ENCODE measurements at regions not wholly inside any gene's neighbourhood (a gene's known extent, or its start where the extent isn't known, plus 50 kb on each side); places are given as distances from the start of the nearest gene placed in this dataset.

DNA sequence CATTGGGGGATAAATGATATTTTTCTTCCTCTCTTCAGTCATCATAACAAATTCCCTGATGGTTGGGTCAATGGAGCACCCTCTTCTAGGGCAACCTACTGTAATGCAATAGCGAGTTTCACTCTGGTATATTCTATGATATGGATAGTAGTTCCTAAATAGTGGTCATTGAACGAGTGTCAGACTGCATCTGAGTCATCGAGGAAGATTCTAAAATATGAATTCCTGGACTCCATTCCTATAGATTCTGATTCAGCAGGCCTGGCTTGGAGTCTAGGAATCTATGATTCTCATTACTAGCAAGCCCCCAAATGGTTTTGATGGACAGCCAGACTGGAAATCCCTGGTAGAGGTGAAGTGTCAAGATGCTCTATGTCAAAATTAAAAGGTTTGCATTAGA lies 254.5 kb downstream of the BUB3 start:
- intact Hi-C loops (cut with DNase I; ENCODE audit: low total_unique reads): no loop called here
- no peak for TF ChIP-seq POLR2A (IDR thresholded peaks at IDR 0.05)
- TF ChIP-seq, protein P1, sequence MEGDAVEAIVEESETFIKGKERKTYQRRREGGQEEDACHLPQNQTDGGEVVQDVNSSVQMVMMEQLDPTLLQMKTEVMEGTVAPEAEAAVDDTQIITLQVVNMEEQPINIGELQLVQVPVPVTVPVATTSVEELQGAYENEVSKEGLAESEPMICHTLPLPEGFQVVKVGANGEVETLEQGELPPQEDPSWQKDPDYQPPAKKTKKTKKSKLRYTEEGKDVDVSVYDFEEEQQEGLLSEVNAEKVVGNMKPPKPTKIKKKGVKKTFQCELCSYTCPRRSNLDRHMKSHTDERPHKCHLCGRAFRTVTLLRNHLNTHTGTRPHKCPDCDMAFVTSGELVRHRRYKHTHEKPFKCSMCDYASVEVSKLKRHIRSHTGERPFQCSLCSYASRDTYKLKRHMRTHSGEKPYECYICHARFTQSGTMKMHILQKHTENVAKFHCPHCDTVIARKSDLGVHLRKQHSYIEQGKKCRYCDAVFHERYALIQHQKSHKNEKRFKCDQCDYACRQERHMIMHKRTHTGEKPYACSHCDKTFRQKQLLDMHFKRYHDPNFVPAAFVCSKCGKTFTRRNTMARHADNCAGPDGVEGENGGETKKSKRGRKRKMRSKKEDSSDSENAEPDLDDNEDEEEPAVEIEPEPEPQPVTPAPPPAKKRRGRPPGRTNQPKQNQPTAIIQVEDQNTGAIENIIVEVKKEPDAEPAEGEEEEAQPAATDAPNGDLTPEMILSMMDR (IDR thresholded peaks at IDR 0.05): no peak
- DNase-seq (ENCODE audit: low spot score in 2 of 2): no peak
- no peak overlapping the region for H3K4me3 ChIP-seq (ENCODE audit: low read depth, poor library complexity, severe bottlenecking)
- 76 to 87% methylated on average over 3 of the region's 3 CpGs for WGBS, 2 donors

DNA sequence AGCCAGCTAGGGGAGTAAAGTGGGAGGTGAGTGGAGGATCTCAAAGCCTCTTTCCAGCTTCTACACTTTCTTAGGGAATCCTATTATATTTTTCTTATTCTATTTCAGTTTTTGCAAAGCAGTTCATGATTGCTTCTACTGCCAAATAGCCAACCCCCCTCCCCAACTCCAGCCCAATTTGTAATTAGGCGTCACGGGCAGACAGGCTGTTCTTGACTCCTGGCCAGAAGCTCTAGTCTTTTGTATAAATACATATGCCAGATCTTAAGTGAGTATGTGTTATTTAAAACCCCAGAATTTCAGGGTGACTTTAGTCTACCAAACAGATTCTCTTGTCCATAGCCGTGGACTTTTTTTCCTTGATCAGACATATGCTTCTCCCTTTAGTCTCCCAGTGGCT lies 255.2 kb downstream of the BUB3 start:
- TF ChIP-seq, protein P1 (IDR thresholded peaks at IDR 0.05): no peak
- no peak for TF ChIP-seq POLR2A (IDR thresholded peaks at IDR 0.05)
- DNase-seq (ENCODE audit: low spot score in 2 of 2): no peak
- H3K4me3 ChIP-seq (ENCODE audit: low read depth, poor library complexity, severe bottlenecking): no peak overlapping the region
- WGBS, 2 donors: 53 to 60% methylated on average over 3 of the region's 3 CpGs
- intact Hi-C loops (cut with DNase I; ENCODE audit: low total_unique reads): no loop called here

DNA sequence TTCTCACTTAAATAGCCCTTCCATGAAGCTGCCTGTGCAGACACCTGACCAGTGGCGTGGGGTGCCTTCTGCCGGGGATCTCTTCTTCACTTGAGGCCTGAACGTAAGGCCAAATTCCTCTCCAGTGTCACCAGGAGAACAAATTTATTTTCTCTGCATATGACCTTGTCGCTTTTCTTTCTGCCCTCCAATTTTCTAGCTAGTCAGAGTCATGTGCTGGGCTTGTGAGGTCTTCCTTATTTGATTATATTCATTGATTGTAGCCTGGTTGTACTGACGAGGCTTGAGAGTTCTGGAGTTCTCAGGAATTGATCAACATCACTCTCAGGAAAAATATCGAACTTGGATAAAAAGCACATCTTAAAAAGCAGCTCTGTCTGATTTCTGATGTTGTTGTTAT lies 255.7 kb downstream of the BUB3 start:
- no peak for TF ChIP-seq POLR2A (IDR thresholded peaks at IDR 0.05)
- TF ChIP-seq, protein P1 (IDR thresholded peaks at IDR 0.05): no peak
- no peak overlapping the region for H3K4me3 ChIP-seq (ENCODE audit: low read depth, poor library complexity, severe bottlenecking)
- intact Hi-C loops (cut with DNase I; ENCODE audit: low total_unique reads): no loop called here
- no peak for DNase-seq (ENCODE audit: low spot score in 2 of 2)
- 84 to 90% methylated on average over 6 of the region's 6 CpGs for WGBS, 2 donors

DNA sequence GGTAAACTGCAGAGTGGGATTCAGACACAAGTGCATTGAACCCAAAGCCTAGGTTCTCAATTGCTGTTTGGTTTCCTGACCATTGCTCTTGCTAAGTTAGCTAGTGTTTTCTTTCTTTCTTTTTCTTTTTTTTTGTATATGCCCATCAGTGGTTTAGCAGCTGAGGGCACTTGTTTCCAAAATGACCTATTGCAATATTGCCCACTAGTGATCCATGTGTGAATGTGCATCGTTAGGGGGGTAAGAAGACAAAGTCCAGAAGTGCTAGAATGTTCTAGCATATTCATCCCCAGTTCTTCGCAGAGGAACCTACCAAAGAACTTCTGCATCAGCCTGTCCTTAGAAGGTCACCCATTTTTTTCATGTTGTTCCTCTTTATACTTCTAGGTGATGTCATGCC lies 252.8 kb upstream of the GPR26 start:
- H3K4me3 ChIP-seq (ENCODE audit: low read depth, poor library complexity, severe bottlenecking): no peak overlapping the region
- intact Hi-C loops (cut with DNase I; ENCODE audit: low total_unique reads): no loop called here
- TF ChIP-seq, protein P1 (IDR thresholded peaks at IDR 0.05): no peak
- TF ChIP-seq POLR2A (IDR thresholded peaks at IDR 0.05): no peak
- no peak for DNase-seq (ENCODE audit: low spot score in 2 of 2)
- WGBS, 2 donors: 88 to 90% methylated on average over 2 of the region's 2 CpGs

DNA sequence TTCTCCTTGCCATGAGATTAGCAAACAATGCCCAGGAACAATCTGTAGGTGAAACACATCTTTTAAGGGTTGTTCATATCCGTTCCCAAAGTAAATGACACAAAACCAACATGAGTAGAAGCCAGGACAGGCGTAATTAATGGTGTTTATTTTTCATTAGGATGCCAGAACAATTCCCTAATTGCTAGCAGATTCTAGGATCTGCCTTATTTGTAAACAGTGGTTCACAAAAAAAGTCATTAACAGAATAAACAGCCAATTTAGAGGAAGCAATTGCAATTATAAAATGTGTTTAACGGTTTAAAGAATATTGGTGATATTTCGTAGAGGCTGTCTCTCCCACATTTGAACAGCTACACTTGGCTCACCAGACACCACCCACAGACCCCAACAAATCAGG lies 250.6 kb upstream of the GPR26 start:
- no peak overlapping the region for H3K4me3 ChIP-seq (ENCODE audit: low read depth, poor library complexity, severe bottlenecking)
- no peak for DNase-seq (ENCODE audit: low spot score in 2 of 2)
- intact Hi-C loops (cut with DNase I; ENCODE audit: low total_unique reads): no loop called here
- 68 to 70% methylated on average over 4 of the region's 4 CpGs for WGBS, 2 donors
- no peak for TF ChIP-seq POLR2A (IDR thresholded peaks at IDR 0.05)
- TF ChIP-seq, protein P1 (IDR thresholded peaks at IDR 0.05): no peak

DNA sequence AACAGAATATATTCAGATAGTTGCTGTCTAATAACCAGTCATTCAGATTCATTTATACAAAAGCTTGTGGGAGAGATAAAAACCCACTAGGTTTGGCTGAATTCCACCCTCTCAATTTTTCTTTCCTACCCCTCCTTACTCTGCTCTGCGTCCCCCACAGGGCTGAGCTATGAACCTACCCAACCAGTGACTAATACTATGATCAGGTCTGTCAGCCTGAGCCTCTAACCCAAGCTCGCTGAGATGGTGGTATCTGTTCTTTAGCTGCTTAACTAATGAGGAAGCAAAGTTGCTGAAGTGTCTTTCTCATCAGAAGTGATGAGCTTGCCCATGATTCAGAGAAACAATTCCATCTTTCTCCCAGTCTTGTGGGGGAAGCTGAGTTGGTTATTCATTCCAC lies 248.7 kb upstream of the GPR26 start:
- no peak for DNase-seq (ENCODE audit: low spot score in 2 of 2)
- no peak overlapping the region for H3K4me3 ChIP-seq (ENCODE audit: low read depth, poor library complexity, severe bottlenecking)
- intact Hi-C loops (cut with DNase I; ENCODE audit: low total_unique reads): no loop called here
- no peak for TF ChIP-seq POLR2A (IDR thresholded peaks at IDR 0.05)
- TF ChIP-seq, protein P1 (IDR thresholded peaks at IDR 0.05): no peak
- 61 to 70% methylated on average over 2 of the region's 2 CpGs for WGBS, 2 donors

Data from lower leg skin (tissue), 4 donors.